Liver (tissue), 3 donors: ENCODE measurements at regions not wholly inside any gene's neighbourhood (a gene's known extent, or its start where the extent isn't known, plus 50 kb on each side); places are given as distances from the start of the nearest gene placed in this dataset.

Experiments used
- HNF4A ChIP-seq, 2 donors: conservative IDR thresholded peaks; 2 replicates each; pipeline ENCODE4 v1.6.1; 2016; ENCODE audit warnings: antibody characterized with exemption in 2 of 2, mild to moderate bottlenecking in 2 of 2
- JUND ChIP-seq, 2 donors: IDR thresholded peaks; 2 replicates each; pipeline ENCODE4 v1.6.1; 2016; ENCODE audit warnings: antibody characterized with exemption in 2 of 2
- SP1 ChIP-seq: IDR thresholded peaks from 2 replicates; pipeline ENCODE4 v1.6.1; 2018; ENCODE audit warnings: antibody characterized with exemption, mild to moderate bottlenecking
- TF ChIP-seq, protein P1 (sequence below): fragments of 150-350 bp; IDR thresholded peaks from 2 replicates; pipeline ENCODE4 v1.5.1; 2017; ENCODE audit warnings: improper control_type of control experiment, low read depth, low read length; ENCODE audit not compliant: missing input control
- donor health status: healthy.
- donor health status: healthy.

DNA sequence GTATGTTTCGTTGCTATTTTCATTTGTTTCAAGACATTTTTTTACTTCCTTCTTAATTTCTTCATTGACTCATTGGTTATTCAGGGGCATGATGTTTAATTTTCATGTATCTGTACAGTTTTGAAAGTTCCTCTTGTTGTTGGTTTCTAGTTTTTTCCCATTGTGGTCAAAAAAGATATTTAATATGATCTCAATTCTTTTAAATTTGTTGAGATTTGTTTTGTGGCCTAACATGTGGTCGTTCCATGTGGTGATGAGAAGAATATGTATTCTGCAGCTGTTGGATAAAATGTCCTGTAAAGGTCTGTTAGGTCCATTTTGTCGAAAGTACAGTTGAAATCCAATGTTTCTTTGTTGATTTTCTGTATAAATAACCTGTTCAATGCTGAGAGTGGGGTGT is 110.3 kb upstream of the MAP4K4 start:
- no peak for TF ChIP-seq SP1
- TF ChIP-seq, protein P1, sequence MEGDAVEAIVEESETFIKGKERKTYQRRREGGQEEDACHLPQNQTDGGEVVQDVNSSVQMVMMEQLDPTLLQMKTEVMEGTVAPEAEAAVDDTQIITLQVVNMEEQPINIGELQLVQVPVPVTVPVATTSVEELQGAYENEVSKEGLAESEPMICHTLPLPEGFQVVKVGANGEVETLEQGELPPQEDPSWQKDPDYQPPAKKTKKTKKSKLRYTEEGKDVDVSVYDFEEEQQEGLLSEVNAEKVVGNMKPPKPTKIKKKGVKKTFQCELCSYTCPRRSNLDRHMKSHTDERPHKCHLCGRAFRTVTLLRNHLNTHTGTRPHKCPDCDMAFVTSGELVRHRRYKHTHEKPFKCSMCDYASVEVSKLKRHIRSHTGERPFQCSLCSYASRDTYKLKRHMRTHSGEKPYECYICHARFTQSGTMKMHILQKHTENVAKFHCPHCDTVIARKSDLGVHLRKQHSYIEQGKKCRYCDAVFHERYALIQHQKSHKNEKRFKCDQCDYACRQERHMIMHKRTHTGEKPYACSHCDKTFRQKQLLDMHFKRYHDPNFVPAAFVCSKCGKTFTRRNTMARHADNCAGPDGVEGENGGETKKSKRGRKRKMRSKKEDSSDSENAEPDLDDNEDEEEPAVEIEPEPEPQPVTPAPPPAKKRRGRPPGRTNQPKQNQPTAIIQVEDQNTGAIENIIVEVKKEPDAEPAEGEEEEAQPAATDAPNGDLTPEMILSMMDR = no peak
- no peak for TF ChIP-seq JUND (IDR thresholded peaks at IDR 0.05)
- no peak for TF ChIP-seq HNF4A (conservative IDR thresholded peaks at IDR 0.05)
